ENCODE measurements at regions not wholly inside any gene's neighbourhood (a gene's known extent, or its start where the extent isn't known, plus 50 kb on each side); places are given as distances from the start of the nearest gene placed in this dataset.
A peak's percentile ranks its signal among the peaks of the same experiment; 100 is the strongest.
"Not testable (repeated sequence)": the region's sequence is repeated elsewhere in the genome, so short reads cannot be mapped to it uniquely, and the experiment has no call there.

DNA sequence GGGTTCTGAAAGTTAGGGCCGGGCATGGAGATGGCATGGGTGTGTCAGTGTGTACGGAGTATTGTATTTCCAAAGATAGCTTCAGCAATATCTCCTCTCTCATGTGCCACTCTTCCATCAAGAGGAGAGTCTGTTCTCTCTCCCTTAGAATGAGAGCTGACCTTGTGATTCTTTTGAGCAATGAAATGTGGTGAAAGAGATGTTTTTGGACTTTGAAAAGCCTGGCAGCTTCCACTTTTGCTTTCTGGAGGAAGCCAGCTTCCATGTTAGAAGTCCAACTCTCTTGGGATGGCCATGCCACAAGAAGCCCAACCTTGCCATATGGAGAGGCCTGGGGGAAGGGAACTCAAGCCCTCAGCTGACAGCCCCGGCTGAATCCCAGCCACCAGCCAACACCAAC is 72.4 kb upstream of the GZMB start:
- H3K27ac Mint-ChIP-seq, result peak overlapping the region in 3 of 6 donors; percentile 46 to 55 (median 49)
- H3K4me1 Mint-ChIP-seq, result peaks cover 46 to 56% of the 10 kb centered on the region in 2 donors
- H3K4me3 Mint-ChIP-seq, result peak overlapping the region in 1 of 5 donors; percentile 14
- H3K36me3 Mint-ChIP-seq, result peaks cover 0 to 14% (median 7%) of the 10 kb centered on the region in 3 donors
- no peak for DNase-seq
- H3K9me3 Mint-ChIP-seq, result no peaks in the 10 kb centered on the region
- H3K27me3 Mint-ChIP-seq (ENCODE audit: low read depth in 3 of 3), result peaks cover 0 to 4% (median 0%) of the 10 kb centered on the region in 3 donors

GRCh38 chr14:24705840-24706239 is 71.8 kb upstream of the GZMB start:
- H3K27ac Mint-ChIP-seq, result peak overlapping the region; percentile 49 to 85 (median 66)
- H3K36me3 Mint-ChIP-seq, result peaks cover 0 to 14% (median 7%) of the 10 kb centered on the region in 3 donors
- H3K9me3 Mint-ChIP-seq, result no peaks in the 10 kb centered on the region
- no peak for DNase-seq
- H3K4me1 Mint-ChIP-seq, result peaks cover 46 to 53% of the 10 kb centered on the region in 2 donors
- peak overlapping the region in 1 of 5 donors; percentile 40 for H3K4me3 Mint-ChIP-seq
- H3K27me3 Mint-ChIP-seq (ENCODE audit: low read depth in 3 of 3), result peaks cover 0 to 2% (median 0%) of the 10 kb centered on the region in 3 donors

DNA sequence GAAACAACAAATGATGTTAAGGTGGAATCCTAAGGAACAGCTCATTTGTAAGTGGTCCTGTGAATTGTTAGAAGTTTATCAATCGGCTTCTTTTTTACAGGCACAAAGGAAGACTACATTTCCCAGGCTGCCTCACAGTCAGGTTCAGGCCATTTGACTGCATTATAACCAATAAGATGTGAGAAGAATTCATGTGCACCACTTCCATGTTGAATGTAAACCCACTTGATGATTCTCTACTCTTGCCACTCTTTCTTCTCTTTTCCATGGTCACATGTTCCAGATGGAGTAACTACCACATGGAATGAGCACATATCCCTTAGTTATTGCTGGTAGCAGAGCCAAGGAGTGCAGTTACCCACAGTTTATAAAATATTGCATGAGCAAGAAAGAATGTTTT is 67.1 kb upstream of the GZMB start:
- H3K4me3 Mint-ChIP-seq, result no peak overlapping the region

GRCh38 chr14:24700511-24700910 is 66.5 kb upstream of the GZMB start:
- H3K27me3 Mint-ChIP-seq (ENCODE audit: low read depth in 3 of 3), result peaks cover 0 to 3% (median 0%) of the 10 kb centered on the region in 3 donors
- DNase-seq, result no peak
- H3K4me3 Mint-ChIP-seq, result peak overlapping the region in 4 of 5 donors; percentile 6 to 30 (median 15)
- peak overlapping the region in 5 of 6 donors; percentile 69 to 87 (median 80) for H3K27ac Mint-ChIP-seq
- H3K9me3 Mint-ChIP-seq, result no peaks in the 10 kb centered on the region
- H3K36me3 Mint-ChIP-seq, result peaks cover 0 to 12% (median 0%) of the 10 kb centered on the region in 3 donors
- H3K4me1 Mint-ChIP-seq, result peaks cover 23 to 48% of the 10 kb centered on the region in 2 donors

More for the DNA sequence above, 67.1 kb upstream of the GZMB start:
- no peak for DNase-seq
- peaks cover 0 to 3% (median 0%) of the 10 kb centered on the region in 3 donors for H3K27me3 Mint-ChIP-seq (ENCODE audit: low read depth in 3 of 3)
- peaks cover 28 to 54% of the 10 kb centered on the region in 2 donors for H3K4me1 Mint-ChIP-seq
- no peak overlapping the region for H3K27ac Mint-ChIP-seq
- H3K9me3 Mint-ChIP-seq, result no peaks in the 10 kb centered on the region
- peaks cover 0 to 12% (median 0%) of the 10 kb centered on the region in 3 donors for H3K36me3 Mint-ChIP-seq

DNA sequence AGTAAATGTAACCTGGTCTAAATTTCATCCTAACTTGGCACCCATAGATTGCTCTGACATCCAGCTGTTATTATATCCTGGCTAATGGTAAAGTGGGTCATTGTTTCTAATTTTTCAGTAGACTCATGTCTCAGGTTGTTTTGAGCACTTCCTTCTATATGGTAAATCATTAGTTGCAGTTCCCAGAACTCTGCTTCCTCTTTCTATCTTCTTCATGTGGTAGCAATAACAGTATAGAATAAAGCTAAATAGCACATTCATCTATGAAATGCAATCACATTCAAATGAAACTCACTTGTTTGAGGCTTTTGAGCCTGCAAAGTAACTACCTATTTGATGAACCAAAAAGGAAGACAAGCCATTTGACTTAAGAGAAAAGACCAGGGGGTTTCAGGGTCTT is 65.1 kb upstream of the GZMB start:
- peaks cover 0 to 3% (median 0%) of the 10 kb centered on the region in 3 donors for H3K27me3 Mint-ChIP-seq (ENCODE audit: low read depth in 3 of 3)
- peak overlapping the region; percentile 5 to 54 (median 42) for H3K4me3 Mint-ChIP-seq
- no peaks in the 10 kb centered on the region for H3K9me3 Mint-ChIP-seq
- peaks cover 8 to 34% of the 10 kb centered on the region in 2 donors for H3K4me1 Mint-ChIP-seq
- H3K36me3 Mint-ChIP-seq, result peaks cover 0 to 12% (median 0%) of the 10 kb centered on the region in 3 donors
- H3K27ac Mint-ChIP-seq, result peak overlapping the region in 5 of 6 donors; percentile 62 to 90 (median 67)
- DNase-seq, result no peak

- H3K4me1 Mint-ChIP-seq, result peaks cover 8 to 42% of the 10 kb centered on the region in 2 donors
- not testable (repeated sequence) for H3K27me3 Mint-ChIP-seq (ENCODE audit: low read depth in 3 of 3); H3K4me3 Mint-ChIP-seq; H3K36me3 Mint-ChIP-seq; DNase-seq; H3K27ac Mint-ChIP-seq; H3K9me3 Mint-ChIP-seq
Measured at GRCh38 chr14:24696280-24696920, 62.4 kb upstream of the GZMB start.

GRCh38 chr14:24695265-24696241 is 61.6 kb upstream of the GZMB start:
- Mint-ChIP-seq H3K4me1 (peaks cover 16 to 44% of the 10 kb centered on the region in 2 donors), H3K9me3 (no peaks in the 10 kb centered on the region), H3K36me3 (no peaks in the 10 kb centered on the region), H3K4me3 (no peak overlapping the region), H3K27ac (no peak overlapping the region), H3K27me3 (ENCODE audit: low read depth in 3 of 3) (peaks cover 3 to 9% (median 5%) of the 10 kb centered on the region in 3 donors)
- DNase-seq, result peak; percentile 63 to 69 (median 68)

DNA sequence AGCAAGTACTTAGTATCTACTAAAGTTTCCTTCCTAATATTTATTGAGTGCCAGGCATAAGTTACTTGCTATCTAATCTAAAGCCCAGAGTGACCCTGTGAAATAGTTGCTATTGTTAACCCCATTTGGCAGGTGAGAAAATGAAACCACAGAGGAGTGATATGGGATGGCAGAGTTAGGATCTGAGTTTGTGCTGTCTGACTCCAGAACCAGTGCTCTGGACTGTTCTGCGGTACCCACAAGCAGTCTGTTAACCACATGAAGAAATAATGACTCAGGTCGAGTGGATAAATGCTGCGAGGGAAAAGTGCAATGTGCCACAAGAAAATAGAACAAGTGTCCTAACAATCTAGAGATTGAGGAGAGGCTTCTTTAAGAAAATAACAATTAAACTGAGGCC is 60.7 kb upstream of the GZMB start:
- DNase-seq, result peak; percentile 56 to 65 (median 62)
- Mint-ChIP-seq H3K9me3 (no peaks in the 10 kb centered on the region), H3K36me3 (no peaks in the 10 kb centered on the region), H3K4me1 (peaks cover 25 to 44% of the 10 kb centered on the region in 2 donors), H3K4me3 (no peak overlapping the region), H3K27ac (no peak overlapping the region), H3K27me3 (ENCODE audit: low read depth in 3 of 3) (peaks cover 3 to 9% (median 5%) of the 10 kb centered on the region in 3 donors)

- Mint-ChIP-seq H3K27me3 (ENCODE audit: low read depth in 3 of 3) (peaks cover 3 to 9% (median 5%) of the 10 kb centered on the region in 3 donors), H3K27ac (no peak overlapping the region), H3K4me3 (peak overlapping the region in 2 of 5 donors; percentile 75 to 76), H3K36me3 (no peaks in the 10 kb centered on the region), H3K4me1 (peaks cover 32 to 43% of the 10 kb centered on the region in 2 donors), H3K9me3 (no peaks in the 10 kb centered on the region)
- DNase-seq, result no peak
Measured at GRCh38 chr14:24693983-24694382, 60.0 kb upstream of the GZMB start.

- Mint-ChIP-seq H3K9me3 (no peaks in the 10 kb centered on the region), H3K4me3 (peak overlapping the region in 2 of 5 donors; percentile 75 to 76), H3K36me3 (no peaks in the 10 kb centered on the region), H3K27ac (no peak overlapping the region), H3K4me1 (peaks cover 38 to 43% of the 10 kb centered on the region in 2 donors), H3K27me3 (ENCODE audit: low read depth in 3 of 3) (peaks cover 3 to 9% (median 5%) of the 10 kb centered on the region in 3 donors)
- no peak for DNase-seq
Measured at GRCh38 chr14:24693353-24693737, 59.4 kb upstream of the GZMB start.

DNA sequence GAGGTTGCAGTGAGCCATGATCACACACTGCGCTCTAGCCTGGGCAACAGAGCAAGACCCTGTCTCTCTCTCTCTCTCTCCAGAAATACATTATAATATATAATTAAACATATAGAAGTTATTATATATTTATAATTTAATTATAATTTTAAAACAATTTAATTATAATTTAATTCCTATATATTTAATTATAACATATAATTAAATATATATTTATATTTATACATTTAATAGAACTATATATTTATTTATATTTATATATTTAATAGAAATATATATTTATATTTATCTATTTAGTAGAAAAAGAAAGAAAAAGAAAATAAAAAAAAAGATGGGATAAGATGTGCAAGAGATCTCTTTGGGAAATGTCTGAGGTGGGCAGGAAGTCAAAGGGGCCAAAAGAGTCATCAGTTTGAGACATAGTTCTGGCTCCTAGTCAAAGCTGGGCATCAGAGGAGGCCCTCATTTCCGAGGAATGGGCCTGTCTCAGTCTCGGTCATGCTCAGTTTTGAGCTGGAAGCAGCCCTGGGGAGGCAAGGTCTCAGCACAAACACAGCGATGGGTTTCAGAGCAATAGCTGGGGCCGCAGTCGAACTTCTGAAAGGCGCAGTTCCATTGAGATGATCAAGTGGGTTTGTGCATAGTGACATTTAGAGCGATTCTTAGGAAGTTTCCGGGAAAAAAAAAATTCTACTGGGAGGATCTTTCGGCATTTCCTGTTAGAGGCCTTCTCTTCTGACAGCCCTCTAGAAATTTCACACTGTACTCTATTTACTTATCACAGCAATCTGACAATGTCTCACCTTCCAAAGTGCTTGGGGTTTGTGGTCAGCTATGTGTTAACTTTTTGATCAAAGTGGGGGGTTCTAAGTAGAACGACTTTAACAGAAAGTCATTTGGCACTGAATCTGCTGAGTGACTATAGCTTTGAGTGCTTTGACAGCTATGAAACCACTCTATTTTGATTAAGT is 58.7 kb upstream of the GZMB start:
- H3K4me1 Mint-ChIP-seq, result peaks cover 43 to 45% of the 10 kb centered on the region in 2 donors
- peak overlapping the region in 2 of 5 donors; percentile 75 to 76 for H3K4me3 Mint-ChIP-seq
- H3K27me3 Mint-ChIP-seq (ENCODE audit: low read depth in 3 of 3), result peaks cover 3 to 6% (median 5%) of the 10 kb centered on the region in 3 donors
- no peaks in the 10 kb centered on the region for H3K36me3 Mint-ChIP-seq
- DNase-seq, result peak; percentile 90
- no peak overlapping the region for H3K27ac Mint-ChIP-seq
- no peaks in the 10 kb centered on the region for H3K9me3 Mint-ChIP-seq

DNA sequence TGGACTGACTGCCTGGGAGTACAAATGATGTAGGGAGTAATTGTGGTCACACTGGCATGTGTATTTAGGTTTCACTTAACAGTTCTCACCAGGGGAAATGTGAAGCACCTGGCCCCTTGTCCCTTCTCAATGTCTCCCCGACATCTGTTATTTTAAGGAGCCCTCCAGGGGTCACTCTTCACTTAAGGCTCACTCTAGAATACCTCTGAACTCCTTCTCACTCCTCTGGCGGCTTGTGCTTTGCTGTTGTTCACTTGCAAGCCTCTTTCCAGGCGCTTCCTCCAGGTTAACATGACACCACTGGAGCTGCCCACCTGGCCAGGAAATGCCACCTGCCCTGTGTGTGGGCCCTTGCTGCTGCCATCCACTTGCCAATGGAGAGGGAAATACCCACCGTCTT is 56.5 kb upstream of the GZMB start:
- H3K4me1 Mint-ChIP-seq, result peaks cover 65 to 67% of the 10 kb centered on the region in 2 donors
- no peaks in the 10 kb centered on the region for H3K9me3 Mint-ChIP-seq
- peaks cover 4 to 8% (median 4%) of the 10 kb centered on the region in 3 donors for H3K36me3 Mint-ChIP-seq
- H3K27me3 Mint-ChIP-seq (ENCODE audit: low read depth in 3 of 3), result peaks cover 3 to 6% (median 5%) of the 10 kb centered on the region in 3 donors
- peak in 2 of 3 donors; percentile 45 for DNase-seq
- peak overlapping the region in 5 of 6 donors; percentile 77 to 87 (median 84) for H3K27ac Mint-ChIP-seq
- peak overlapping the region; percentile 19 to 48 (median 37) for H3K4me3 Mint-ChIP-seq

All from immature natural killer cell (primary cell).